ENCODE measurements at regions not wholly inside any gene's neighbourhood (a gene's known extent, or its start where the extent isn't known, plus 50 kb on each side); places are given as distances from the start of the nearest gene placed in this dataset.
"Not testable (repeated sequence)": the region's sequence is repeated elsewhere in the genome, so short reads cannot be mapped to it uniquely, and the experiment has no call there.

DNA sequence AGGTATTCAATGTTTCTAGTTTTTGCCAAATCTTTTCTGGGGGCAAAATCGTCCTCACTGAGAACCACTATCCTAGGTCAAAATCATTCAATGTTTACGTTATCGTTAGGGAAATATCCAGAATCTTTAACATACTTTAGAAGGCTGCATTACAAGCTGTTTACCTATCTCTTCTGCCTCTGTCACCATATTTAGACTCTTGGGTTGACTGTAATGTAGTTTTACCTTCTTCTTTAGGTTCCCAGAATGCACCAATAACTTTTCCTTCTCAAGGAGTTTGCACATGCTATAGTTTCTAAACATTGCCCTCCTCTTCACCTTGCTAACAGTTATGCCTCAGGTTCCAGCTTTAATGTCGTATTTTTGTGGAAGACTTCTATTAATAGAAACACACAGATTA is 1185.5 kb upstream of the ADGRB3 start:
- POLR2A ChIA-PET = interaction anchor here (1.1 kb wide), 1 partner anchor 8 kb away, joined by 3 read pairs; no protein-coding TSS in a partner anchor
- no peak for DNase-seq (ENCODE audit: extremely low spot score)
- TF ChIP-seq HDGF (IDR thresholded peaks at IDR 0.05; ENCODE audit: borderline replicate concordance) = no peak
- CTCF ChIA-PET = no interaction called here

- POLR2A ChIA-PET = no interaction called here
- no peak for DNase-seq (ENCODE audit: extremely low spot score)
- no peak for TF ChIP-seq CTBP1 (IDR thresholded peaks at IDR 0.05; ENCODE audit: borderline replicate concordance)
- no peak for TF ChIP-seq NFRKB (IDR thresholded peaks at IDR 0.05)
- no peak for TF ChIP-seq SUZ12 (IDR thresholded peaks at IDR 0.05)
- no peak for TF ChIP-seq ELF4 (IDR thresholded peaks at IDR 0.05)
- no peak for TF ChIP-seq FOXM1 (IDR thresholded peaks at IDR 0.05; ENCODE audit: borderline replicate concordance)
- no peak for TF ChIP-seq PKNOX1 (IDR thresholded peaks at IDR 0.05)
- no peak for TF ChIP-seq LEF1 (IDR thresholded peaks at IDR 0.05; ENCODE audit: borderline replicate concordance)
- no peak for TF ChIP-seq TARDBP (IDR thresholded peaks at IDR 0.05)
- TF ChIP-seq ZNF384 (IDR thresholded peaks at IDR 0.05) = no peak
- TF ChIP-seq SP1 (IDR thresholded peaks at IDR 0.05) = no peak
- no peak for TF ChIP-seq BHLHE40 (IDR thresholded peaks at IDR 0.05; ENCODE audit: borderline replicate concordance)
- CTCF ChIA-PET = no interaction called here
Observed at GRCh38 chr6:67433124-67433523, 1202.0 kb upstream of the ADGRB3 start.

GRCh38 chr6:67431076-67431475 is 1204.0 kb upstream of the ADGRB3 start:
- no peak for TF ChIP-seq LEF1 (IDR thresholded peaks at IDR 0.05; ENCODE audit: borderline replicate concordance)
- TF ChIP-seq FOXK2 (IDR thresholded peaks at IDR 0.05) = no peak
- TF ChIP-seq SUZ12 (IDR thresholded peaks at IDR 0.05) = no peak
- no peak for TF ChIP-seq ELF4 (IDR thresholded peaks at IDR 0.05)
- no peak for TF ChIP-seq L3MBTL2 (conservative IDR thresholded peaks at IDR 0.05)
- no peak for TF ChIP-seq NFRKB (IDR thresholded peaks at IDR 0.05)
- TF ChIP-seq CTBP1 (IDR thresholded peaks at IDR 0.05; ENCODE audit: borderline replicate concordance) = no peak
- TF ChIP-seq SP1 (IDR thresholded peaks at IDR 0.05) = no peak
- no peak for TF ChIP-seq FOXA1 (IDR thresholded peaks at IDR 0.05)
- no peak for TF ChIP-seq PKNOX1 (IDR thresholded peaks at IDR 0.05)
- TF ChIP-seq HDGF (IDR thresholded peaks at IDR 0.05; ENCODE audit: borderline replicate concordance) = no peak
- no peak for TF ChIP-seq BHLHE40 (IDR thresholded peaks at IDR 0.05; ENCODE audit: borderline replicate concordance)
- POLR2A ChIA-PET = no interaction called here
- CTCF ChIA-PET = no interaction called here
- no peak for DNase-seq (ENCODE audit: extremely low spot score)

DNA sequence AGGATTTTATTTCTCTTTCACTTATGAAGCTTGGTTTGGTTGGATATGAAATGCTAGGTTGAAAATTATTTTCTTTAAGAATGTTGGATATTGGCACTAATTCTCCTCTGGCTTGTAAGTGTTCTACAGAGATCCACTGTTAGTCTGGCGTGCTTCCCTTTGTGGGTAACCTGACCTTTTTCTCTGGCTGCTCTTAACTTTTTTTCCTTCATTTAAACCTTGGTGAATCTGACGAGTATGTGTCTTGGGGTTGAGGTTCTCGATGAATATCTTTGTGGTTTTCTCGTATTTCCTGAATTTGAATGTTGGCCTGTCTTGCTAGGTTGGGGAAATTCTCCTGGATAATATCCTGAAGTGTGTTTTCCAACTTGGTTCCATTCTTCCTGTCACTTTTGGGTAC is 1208.4 kb upstream of the ADGRB3 start:
- CTCF ChIA-PET; POLR2A ChIA-PET; DNase-seq (ENCODE audit: extremely low spot score): not testable (repeated sequence)

DNA sequence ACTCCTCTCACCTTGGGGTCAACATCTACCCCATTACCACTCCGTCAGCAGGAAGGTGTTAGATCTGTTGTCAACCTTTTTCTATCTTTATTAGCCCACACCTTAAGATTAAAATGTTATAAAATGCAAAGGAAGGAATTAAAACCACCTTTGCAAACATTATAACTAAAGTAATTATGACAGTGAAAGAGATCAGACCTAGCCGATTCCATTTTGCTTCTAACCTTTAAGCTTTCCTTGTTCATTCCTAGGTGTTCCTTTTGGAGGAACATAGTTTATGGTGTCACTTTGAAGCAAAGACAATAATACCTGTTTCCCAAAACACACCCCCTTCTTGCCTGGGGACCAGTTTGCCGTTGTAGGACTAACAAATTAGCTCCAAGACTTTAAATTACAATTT is 1223.0 kb upstream of the ADGRB3 start:
- CTCF ChIA-PET = no interaction called here
- DNase-seq (ENCODE audit: extremely low spot score) = no peak
- TF ChIP-seq ARNT (IDR thresholded peaks at IDR 0.05) (no peak), ZNF384 (IDR thresholded peaks at IDR 0.05) (no peak), CTBP1 (IDR thresholded peaks at IDR 0.05; ENCODE audit: borderline replicate concordance) (no peak)
- POLR2A ChIA-PET = no interaction called here

- no peak for DNase-seq (ENCODE audit: extremely low spot score)
- TF ChIP-seq TARDBP (IDR thresholded peaks at IDR 0.05) (no peak), PKNOX1 (IDR thresholded peaks at IDR 0.05) (no peak), FOXM1 (IDR thresholded peaks at IDR 0.05; ENCODE audit: borderline replicate concordance) (no peak)
- CTCF ChIA-PET = no interaction called here
- POLR2A ChIA-PET = no interaction called here
Observed at GRCh38 chr6:67411036-67411435, 1224.0 kb upstream of the ADGRB3 start.

GRCh38 chr6:67394254-67394653 is 1240.8 kb upstream of the ADGRB3 start:
- TF ChIP-seq TARDBP (IDR thresholded peaks at IDR 0.05) = no peak
- no peak for TF ChIP-seq FOXA1 (IDR thresholded peaks at IDR 0.05)
- no peak for TF ChIP-seq SP1 (IDR thresholded peaks at IDR 0.05)
- TF ChIP-seq HDGF (IDR thresholded peaks at IDR 0.05; ENCODE audit: borderline replicate concordance) = no peak
- no peak for TF ChIP-seq PKNOX1 (IDR thresholded peaks at IDR 0.05)
- no peak for TF ChIP-seq ARNT (IDR thresholded peaks at IDR 0.05)
- TF ChIP-seq LEF1 (IDR thresholded peaks at IDR 0.05; ENCODE audit: borderline replicate concordance) = no peak
- TF ChIP-seq ZNF384 (IDR thresholded peaks at IDR 0.05) = no peak
- no peak for TF ChIP-seq ELF4 (IDR thresholded peaks at IDR 0.05)
- TF ChIP-seq CTBP1 (IDR thresholded peaks at IDR 0.05; ENCODE audit: borderline replicate concordance) = no peak
- TF ChIP-seq SUZ12 (IDR thresholded peaks at IDR 0.05) = no peak
- TF ChIP-seq BHLHE40 (IDR thresholded peaks at IDR 0.05; ENCODE audit: borderline replicate concordance) = no peak
- no peak for DNase-seq (ENCODE audit: extremely low spot score)
- ChIA-PET CTCF (no interaction called here), POLR2A (no interaction called here)
